Activated CD8-positive, alpha-beta T cell treated with anti-CD3 and anti-CD28 coated beads, Interleukin-2, amount 10 ng/mL, durations not matched to agents 7 days and 5 days (primary cell): ENCODE measurements at regions not wholly inside any gene's neighbourhood (a gene's known extent, or its start where the extent isn't known, plus 50 kb on each side); places are given as distances from the start of the nearest gene placed in this dataset.

Experiments
- ATAC-seq: fragments of 150-1000 bp; cut with Tn5 transposase; one replicate; pipeline ENCODE4 v1.10.0; 2021; ENCODE audit warnings: moderate library complexity
- CTCF ChIA-PET: fragments of 350-600 bp; sonication (Branson Sonifier 250); formaldehyde crosslinking; loops from one replicate; lab custom pipeline; 2021; ENCODE audit warnings: antibody characterized with exemption; lab: Charles Lee
- POLR2A ChIA-PET: fragments of 350-600 bp; sonication (Branson Sonifier 250); formaldehyde crosslinking; loops from one replicate; lab custom pipeline; 2021; ENCODE audit warnings: antibody characterized with exemption; lab: Charles Lee
- DNase-seq: peaks from one replicate; pipeline ENCODE4 v3.0.0-alpha.2; 2020
- H3K27ac Mint-ChIP-seq: one replicate; pipeline ENCODE4 v1.8.0; 2021; ENCODE audit warnings: mild to moderate bottlenecking, mixed read lengths
- H3K27me3 Mint-ChIP-seq: one replicate; pipeline ENCODE4 v1.8.0; 2021; ENCODE audit warnings: low read depth, mixed read lengths
- H3K36me3 Mint-ChIP-seq: one replicate; pipeline ENCODE4 v1.8.0; 2021; ENCODE audit warnings: low read depth, mixed read lengths
- H3K4me1 Mint-ChIP-seq: one replicate; pipeline ENCODE4 v1.8.0; 2021; ENCODE audit warnings: low read depth, mixed read lengths
- H3K4me3 Mint-ChIP-seq: one replicate; pipeline ENCODE4 v1.8.0; 2021; ENCODE audit warnings: mild to moderate bottlenecking, mixed read lengths
- H3K9me3 Mint-ChIP-seq: one replicate; pipeline ENCODE4 v1.8.0; 2022; ENCODE audit warnings: mixed read lengths; ENCODE audit not compliant: insufficient read depth

DNA sequence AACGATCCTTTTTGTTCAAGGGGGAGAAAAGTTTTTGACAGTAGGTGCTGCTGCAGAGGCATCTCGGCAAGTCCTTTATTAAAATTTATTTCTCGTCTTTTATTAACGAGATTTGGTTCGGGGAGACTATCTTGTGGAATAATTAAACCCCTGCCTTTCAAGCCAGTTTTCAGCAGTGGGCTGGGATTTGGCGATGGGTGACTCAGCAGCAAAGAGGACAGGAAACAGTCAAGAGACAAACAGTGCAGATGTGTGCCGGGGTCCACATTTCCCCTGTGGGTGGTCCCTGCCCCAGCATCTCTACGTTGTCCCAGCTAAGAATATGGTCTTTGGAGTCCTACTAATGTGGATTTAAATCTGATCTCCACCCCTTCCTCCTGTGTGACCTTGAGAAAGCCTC lies 282.8 kb downstream of the CDH26 start:
- ChIA-PET POLR2A (no interaction called here), CTCF (no interaction called here)
- no peak for ATAC-seq
- DNase-seq: no peak
- Mint-ChIP-seq H3K27ac (no peak overlapping the region), H3K4me3 (no peak overlapping the region), H3K27me3 (peaks cover 5% of the 10 kb centered on the region), H3K4me1 (peaks cover 8% of the 10 kb centered on the region), H3K36me3 (no peaks in the 10 kb centered on the region), H3K9me3 (no peaks in the 10 kb centered on the region)

DNA sequence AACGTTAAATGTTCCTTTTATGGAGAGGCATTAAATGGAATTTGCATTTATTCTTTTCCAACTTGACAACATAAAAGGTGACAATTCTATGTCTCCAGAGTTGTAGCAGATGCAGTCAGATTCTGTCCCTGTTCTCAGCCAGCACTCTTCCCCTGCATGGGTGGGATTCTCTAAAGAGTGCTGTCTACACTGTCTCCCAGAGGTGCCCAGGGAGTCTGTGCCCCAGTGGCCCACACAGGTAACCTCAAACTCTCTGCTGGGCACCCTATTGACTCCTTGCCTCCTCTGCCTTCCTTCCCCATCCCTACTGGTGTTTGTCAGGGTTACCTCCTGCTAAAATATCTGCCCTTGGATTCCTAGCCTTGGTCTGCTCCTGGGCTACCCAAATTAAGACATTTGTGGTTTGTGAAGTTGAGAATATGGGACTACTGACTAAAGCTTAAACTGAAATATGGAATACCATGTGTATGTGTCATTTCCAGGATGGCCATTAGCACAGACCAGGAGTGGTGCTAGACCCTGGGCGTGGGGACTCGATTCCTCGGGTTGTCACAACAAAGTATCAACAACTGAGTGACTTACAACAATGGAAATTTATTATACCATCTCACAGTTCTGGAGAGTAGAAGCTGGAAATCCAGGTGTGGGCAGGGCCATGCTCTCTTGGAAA lies 284.7 kb downstream of the CDH26 start:
- peaks cover 3% of the 10 kb centered on the region for H3K27me3 Mint-ChIP-seq
- no peaks in the 10 kb centered on the region for H3K36me3 Mint-ChIP-seq
- H3K27ac Mint-ChIP-seq: no peak overlapping the region
- ChIA-PET POLR2A (no interaction called here), CTCF (no interaction called here)
- H3K4me3 Mint-ChIP-seq: no peak overlapping the region
- no peaks in the 10 kb centered on the region for H3K9me3 Mint-ChIP-seq
- no peak for DNase-seq
- peaks cover 8% of the 10 kb centered on the region for H3K4me1 Mint-ChIP-seq
- no peak for ATAC-seq

DNA sequence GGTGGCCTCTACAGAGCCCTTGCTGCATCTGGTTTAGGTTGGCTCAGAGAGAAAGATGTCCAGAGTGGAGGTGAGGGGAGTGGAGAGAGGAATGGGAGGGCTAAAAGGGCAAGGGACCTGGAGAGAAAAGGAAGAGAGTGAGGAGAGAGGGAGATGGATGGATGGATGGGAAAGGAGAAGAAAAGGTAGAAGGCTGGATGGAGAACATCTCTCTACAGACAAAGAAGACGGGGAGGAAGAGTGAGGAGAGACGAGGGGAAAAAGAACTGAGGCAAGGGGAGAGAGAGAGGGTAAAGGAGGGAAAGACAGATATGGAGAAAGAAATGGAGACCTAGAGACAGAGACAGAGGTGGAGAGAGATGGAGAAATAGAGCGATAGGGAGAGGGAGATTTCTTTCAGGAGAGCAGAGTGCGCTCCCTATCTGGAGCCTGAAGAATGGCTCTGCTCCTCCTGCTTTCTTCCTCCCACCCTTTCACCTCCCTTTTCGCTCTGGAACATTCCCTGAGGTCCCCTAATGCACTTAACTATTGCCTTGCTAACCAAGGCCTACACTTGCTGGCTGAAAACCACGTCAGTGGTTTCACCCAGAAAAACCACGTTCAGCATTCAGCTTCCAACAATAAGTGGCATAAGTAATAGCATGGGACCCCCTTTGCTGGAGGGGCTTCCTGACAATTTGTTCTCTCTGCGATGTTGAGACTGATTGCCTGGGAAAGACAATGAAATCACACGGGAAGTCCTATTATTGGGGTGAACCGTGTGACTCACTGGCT lies 286.3 kb downstream of the CDH26 start:
- POLR2A ChIA-PET: no interaction called here
- CTCF ChIA-PET: interaction anchor here (1.5 kb wide), 1 partner anchor 18 kb away, joined by 6 read pairs; no protein-coding TSS in a partner anchor
- H3K36me3 Mint-ChIP-seq: no peaks in the 10 kb centered on the region
- H3K4me1 Mint-ChIP-seq: peaks cover 8% of the 10 kb centered on the region
- no peaks in the 10 kb centered on the region for H3K27me3 Mint-ChIP-seq
- H3K4me3 Mint-ChIP-seq: no peak overlapping the region
- ATAC-seq (no peak), DNase-seq (no peak)
- H3K9me3 Mint-ChIP-seq: no peaks in the 10 kb centered on the region
- no peak overlapping the region for H3K27ac Mint-ChIP-seq

DNA sequence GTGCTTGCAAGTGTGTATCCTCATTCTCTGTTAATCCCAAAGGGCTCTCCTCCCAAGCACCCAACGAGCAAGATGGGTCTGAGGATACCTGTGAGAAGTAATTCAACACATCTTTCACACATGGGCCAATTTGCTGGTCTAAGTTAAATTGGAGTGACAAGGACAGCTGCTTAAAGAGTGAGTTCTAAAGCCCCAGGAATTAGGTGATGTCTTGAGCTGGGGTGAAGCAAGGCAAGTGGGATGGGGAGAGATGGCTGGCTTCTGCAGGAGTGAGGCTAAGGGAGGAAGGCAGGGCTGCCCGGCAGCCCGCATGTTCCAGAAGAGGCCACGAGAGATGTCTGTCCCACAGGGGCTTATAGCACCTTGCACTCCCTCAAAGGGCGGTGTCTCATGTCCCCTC lies 288.5 kb downstream of the CDH26 start:
- ATAC-seq (no peak), DNase-seq (no peak)
- POLR2A ChIA-PET: no interaction called here
- CTCF ChIA-PET: no interaction called here
- Mint-ChIP-seq H3K9me3 (no peaks in the 10 kb centered on the region), H3K4me3 (no peak overlapping the region), H3K36me3 (no peaks in the 10 kb centered on the region), H3K4me1 (peaks cover 8% of the 10 kb centered on the region), H3K27ac (no peak overlapping the region), H3K27me3 (peaks cover 2% of the 10 kb centered on the region)

DNA sequence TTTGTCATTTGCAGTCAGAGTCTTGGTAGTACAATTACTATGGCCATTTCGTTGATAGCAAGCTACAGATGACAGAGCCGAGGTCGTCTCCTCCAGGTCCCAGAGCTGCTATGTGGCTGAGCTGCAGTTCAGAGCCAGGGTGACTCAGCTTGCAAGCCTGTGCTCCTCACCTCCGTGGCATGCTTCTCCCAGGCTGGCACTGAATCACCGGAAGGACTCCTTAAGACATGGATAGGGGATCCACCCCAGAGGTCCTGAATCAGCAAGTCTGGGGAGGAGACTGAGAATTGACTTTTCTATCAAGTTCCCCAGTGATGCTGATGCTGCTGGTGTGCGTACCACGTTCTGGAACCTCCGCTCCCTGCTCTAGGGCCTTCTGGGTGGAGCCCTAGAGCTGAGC lies 291.2 kb downstream of the CDH26 start:
- Mint-ChIP-seq H3K4me3 (no peak overlapping the region), H3K27me3 (peaks cover 2% of the 10 kb centered on the region), H3K27ac (no peak overlapping the region), H3K4me1 (peaks cover 6% of the 10 kb centered on the region), H3K36me3 (no peaks in the 10 kb centered on the region), H3K9me3 (no peaks in the 10 kb centered on the region)
- ChIA-PET CTCF (interaction anchor here (2.9 kb wide), 1 partner anchor 14 kb away, joined by 12 read pairs; no protein-coding TSS in a partner anchor), POLR2A (no interaction called here)
- no peak for ATAC-seq
- no peak for DNase-seq

DNA sequence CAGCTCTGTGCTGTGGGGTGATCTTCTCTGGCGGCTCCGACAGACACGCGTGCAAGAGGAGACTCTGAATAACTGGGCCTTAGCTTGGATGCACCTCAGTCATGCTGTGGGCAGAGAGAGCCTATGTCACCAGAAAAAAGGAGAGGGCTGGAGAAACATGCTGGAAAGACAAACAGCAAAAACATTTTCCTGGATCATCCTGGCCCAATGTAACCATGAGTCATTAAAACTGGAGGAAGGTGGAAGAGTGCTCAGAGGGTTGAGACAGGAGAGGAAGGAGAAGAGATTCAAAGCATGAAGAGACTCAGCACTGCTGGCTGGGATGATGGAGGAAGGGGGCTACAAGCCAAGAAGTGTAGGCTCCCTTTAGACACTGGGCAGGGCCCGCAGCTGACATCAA lies 292.0 kb downstream of the CDH26 start:
- H3K27ac Mint-ChIP-seq: no peak overlapping the region
- no peaks in the 10 kb centered on the region for H3K4me1 Mint-ChIP-seq
- ATAC-seq: no peak
- CTCF ChIA-PET: interaction anchor here (2.9 kb wide), 1 partner anchor 13 kb away, joined by 12 read pairs; no protein-coding TSS in a partner anchor
- no peak overlapping the region for H3K4me3 Mint-ChIP-seq
- no peaks in the 10 kb centered on the region for H3K36me3 Mint-ChIP-seq
- no peak for DNase-seq
- POLR2A ChIA-PET: no interaction called here
- no peaks in the 10 kb centered on the region for H3K9me3 Mint-ChIP-seq
- H3K27me3 Mint-ChIP-seq: peaks cover 2% of the 10 kb centered on the region

DNA sequence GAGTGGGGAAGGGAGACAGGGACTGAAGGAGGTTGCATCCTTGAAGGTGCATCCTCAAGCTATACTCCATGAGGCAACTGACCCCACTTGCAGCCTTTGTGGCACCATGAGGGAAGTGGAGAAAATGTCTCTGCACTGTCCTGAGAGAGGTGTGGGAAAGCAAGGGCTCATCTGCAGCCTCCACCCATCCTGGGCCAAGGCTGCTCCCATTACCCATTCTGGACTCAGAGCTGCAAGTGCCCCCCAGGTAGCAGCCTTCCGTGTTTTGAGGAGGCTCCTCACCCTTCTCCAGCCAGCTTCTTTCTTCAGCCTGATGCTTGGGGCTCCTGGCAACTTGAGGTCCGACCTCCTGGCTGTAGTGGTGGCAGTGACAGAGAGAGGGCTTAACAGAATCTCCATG lies 294.6 kb downstream of the CDH26 start:
- no peaks in the 10 kb centered on the region for H3K9me3 Mint-ChIP-seq
- H3K4me1 Mint-ChIP-seq: no peaks in the 10 kb centered on the region
- H3K27me3 Mint-ChIP-seq: peaks cover 2% of the 10 kb centered on the region
- no peak overlapping the region for H3K27ac Mint-ChIP-seq
- DNase-seq (no peak), ATAC-seq (no peak)
- ChIA-PET POLR2A (interaction anchor here (0.9 kb wide), 1 partner anchor 24 kb away, joined by 5 read pairs; no protein-coding TSS in a partner anchor), CTCF (interaction anchor here (1.0 to 1.2 kb wide), 2 partner anchors 10 to 11 kb away, joined by 3 to 6 read pairs; no protein-coding TSS in a partner anchor)
- H3K36me3 Mint-ChIP-seq: no peaks in the 10 kb centered on the region
- H3K4me3 Mint-ChIP-seq: no peak overlapping the region

DNA sequence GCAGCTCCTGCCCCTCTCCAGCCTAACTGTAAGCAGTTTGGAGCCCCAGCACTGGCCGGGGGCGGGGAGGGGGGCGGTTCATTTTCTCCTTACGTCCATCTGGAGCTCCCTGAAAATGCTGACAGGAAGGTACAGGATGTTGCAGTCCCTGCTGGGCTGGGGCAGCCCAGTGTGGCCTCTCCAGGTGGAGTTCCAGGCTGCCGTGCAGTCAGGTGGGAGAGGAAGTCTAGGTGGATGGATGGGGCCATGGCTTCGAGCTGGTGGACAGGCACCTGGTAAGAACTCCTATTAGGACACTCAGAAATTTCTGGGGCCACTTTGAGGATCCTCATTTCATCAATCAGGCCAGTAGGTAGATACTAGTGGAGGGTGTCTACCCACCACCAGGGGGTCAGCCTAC lies 295.2 kb downstream of the CDH26 start:
- H3K4me1 Mint-ChIP-seq: no peaks in the 10 kb centered on the region
- POLR2A ChIA-PET: no interaction called here

DNA sequence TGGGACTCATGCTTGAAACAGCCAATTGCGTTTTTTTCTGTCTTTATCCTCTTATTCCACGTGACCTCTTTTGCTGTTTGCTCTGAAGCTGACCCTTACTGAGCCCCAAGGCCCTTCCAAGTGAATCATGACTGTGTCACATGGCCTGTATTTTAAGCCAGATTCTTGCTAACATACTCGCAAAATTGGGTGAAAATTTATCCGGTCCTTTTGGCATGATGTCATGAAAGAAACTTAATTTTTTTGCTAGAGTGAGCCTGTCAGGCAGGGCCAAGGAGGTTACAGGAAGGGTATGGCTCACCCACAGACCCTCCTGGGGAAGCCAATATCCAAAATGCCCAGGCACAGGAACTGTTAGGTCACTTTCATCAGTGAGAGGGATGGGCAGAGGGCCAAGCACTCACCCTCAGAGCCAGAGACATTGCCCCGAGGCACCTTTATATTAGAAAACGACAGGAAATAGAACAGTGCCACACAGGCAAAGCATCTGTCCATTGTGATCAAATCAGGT lies 296.7 kb downstream of the CDH26 start:
- Mint-ChIP-seq H3K36me3 (no peaks in the 10 kb centered on the region), H3K9me3 (no peaks in the 10 kb centered on the region), H3K27ac (no peak overlapping the region), H3K27me3 (peaks cover 2% of the 10 kb centered on the region), H3K4me3 (no peak overlapping the region), H3K4me1 (no peaks in the 10 kb centered on the region)
- POLR2A ChIA-PET: no interaction called here
- DNase-seq: no peak
- CTCF ChIA-PET: no interaction called here
- no peak for ATAC-seq

More for the DNA sequence above, 295.2 kb downstream of the CDH26 start:
- H3K27ac Mint-ChIP-seq: no peak overlapping the region
- no peak overlapping the region for H3K4me3 Mint-ChIP-seq
- CTCF ChIA-PET: interaction anchor here (1.0 to 1.2 kb wide), 2 partner anchors 9 to 10 kb away, joined by 3 to 6 read pairs; no protein-coding TSS in a partner anchor
- ATAC-seq (no peak), DNase-seq (no peak)
- peaks cover 2% of the 10 kb centered on the region for H3K27me3 Mint-ChIP-seq
- H3K9me3 Mint-ChIP-seq: no peaks in the 10 kb centered on the region
- no peaks in the 10 kb centered on the region for H3K36me3 Mint-ChIP-seq

DNA sequence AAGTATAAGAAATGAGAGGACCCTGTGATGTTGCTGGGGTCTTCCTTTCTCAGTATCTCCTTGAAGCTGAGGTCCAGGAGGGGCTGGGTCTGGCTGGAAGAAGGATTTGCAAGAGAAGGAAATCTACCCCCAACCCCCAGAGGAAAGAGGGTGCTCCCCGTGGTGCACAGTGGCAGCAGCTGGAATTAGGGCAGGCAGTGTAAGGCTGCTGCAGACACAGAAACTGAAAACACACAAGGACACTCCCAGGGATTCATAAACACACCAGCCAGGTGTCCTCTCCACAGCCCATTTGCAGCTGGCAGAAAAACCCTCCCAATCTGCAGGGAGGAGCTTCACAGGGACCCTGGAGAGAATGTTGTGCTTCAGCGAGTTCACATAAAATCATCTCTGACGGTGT lies 297.2 kb downstream of the CDH26 start:
- Mint-ChIP-seq H3K4me3 (no peak overlapping the region), H3K27ac (no peak overlapping the region), H3K9me3 (no peaks in the 10 kb centered on the region), H3K27me3 (peaks cover 2% of the 10 kb centered on the region), H3K36me3 (no peaks in the 10 kb centered on the region), H3K4me1 (no peaks in the 10 kb centered on the region)
- POLR2A ChIA-PET: no interaction called here
- CTCF ChIA-PET: no interaction called here
- ATAC-seq (no peak), DNase-seq (no peak)

DNA sequence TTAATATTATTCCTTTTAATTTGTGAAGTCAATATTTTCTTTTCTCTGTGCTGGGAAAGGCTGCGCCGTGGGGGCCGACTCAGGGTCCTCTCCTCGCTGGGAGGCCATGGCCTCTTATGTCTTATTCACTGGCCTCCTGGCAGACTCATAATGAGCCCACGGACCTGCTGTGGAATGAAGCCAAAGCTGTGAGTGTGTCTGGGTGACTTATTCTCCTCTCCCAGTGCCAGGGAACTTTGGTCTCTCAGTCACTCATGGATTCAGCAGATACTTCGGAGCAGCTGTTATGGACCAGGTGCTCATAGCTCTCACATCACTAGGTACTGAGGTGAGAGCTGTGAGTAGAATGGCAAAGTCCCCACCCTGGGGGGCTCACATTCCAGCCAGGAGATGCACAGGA lies 297.6 kb downstream of the CDH26 start:
- H3K27ac Mint-ChIP-seq: no peak overlapping the region
- no peaks in the 10 kb centered on the region for H3K4me1 Mint-ChIP-seq
- no peaks in the 10 kb centered on the region for H3K27me3 Mint-ChIP-seq
- H3K4me3 Mint-ChIP-seq: no peak overlapping the region
- H3K36me3 Mint-ChIP-seq: no peaks in the 10 kb centered on the region
- POLR2A ChIA-PET: no interaction called here
- ATAC-seq: no peak
- no peaks in the 10 kb centered on the region for H3K9me3 Mint-ChIP-seq
- CTCF ChIA-PET: no interaction called here
- no peak for DNase-seq

DNA sequence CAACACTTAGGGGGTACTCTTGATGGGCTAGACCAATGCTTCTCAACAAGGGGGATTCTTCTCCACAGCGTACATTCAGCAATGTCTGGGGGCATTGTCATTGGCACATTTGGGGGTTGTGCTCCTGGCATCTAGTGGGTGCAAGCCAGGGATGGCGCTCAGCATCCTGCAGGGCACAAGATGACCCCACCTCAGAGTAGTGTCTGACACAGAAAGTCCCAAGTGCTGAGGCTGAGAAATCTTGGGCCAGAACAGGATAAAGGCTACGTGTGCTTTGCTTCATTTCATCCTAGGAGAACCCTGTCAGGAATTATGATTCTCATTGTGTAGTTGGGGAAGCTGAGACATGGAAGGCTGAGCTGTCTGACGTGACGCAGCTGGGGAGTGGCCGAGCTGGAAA lies 298.6 kb downstream of the CDH26 start:
- no peak overlapping the region for H3K27ac Mint-ChIP-seq
- no peaks in the 10 kb centered on the region for H3K4me1 Mint-ChIP-seq
- H3K27me3 Mint-ChIP-seq: peaks cover 2% of the 10 kb centered on the region
- no peak overlapping the region for H3K4me3 Mint-ChIP-seq
- H3K9me3 Mint-ChIP-seq: no peaks in the 10 kb centered on the region
- ChIA-PET POLR2A (no interaction called here), CTCF (no interaction called here)
- H3K36me3 Mint-ChIP-seq: no peaks in the 10 kb centered on the region
- ATAC-seq (no peak), DNase-seq (no peak)
